HG03060 (cell line): ENCODE measurements at regions not wholly inside any gene's neighbourhood (a gene's known extent, or its start where the extent isn't known, plus 50 kb on each side); places are given as distances from the start of the nearest gene placed in this dataset.
"Not testable (repeated sequence)": the region's sequence is repeated elsewhere in the genome, so short reads cannot be mapped to it uniquely, and the experiment has no call there.

Experiments
- ATAC-seq: cut with Tn5 transposase; IDR thresholded peaks from one replicate; pipeline ENCODE4 v1.9.1; 2021; ENCODE audit warnings: low read depth, moderate number of reproducible peaks; ENCODE audit not compliant: unreplicated experiment

DNA sequence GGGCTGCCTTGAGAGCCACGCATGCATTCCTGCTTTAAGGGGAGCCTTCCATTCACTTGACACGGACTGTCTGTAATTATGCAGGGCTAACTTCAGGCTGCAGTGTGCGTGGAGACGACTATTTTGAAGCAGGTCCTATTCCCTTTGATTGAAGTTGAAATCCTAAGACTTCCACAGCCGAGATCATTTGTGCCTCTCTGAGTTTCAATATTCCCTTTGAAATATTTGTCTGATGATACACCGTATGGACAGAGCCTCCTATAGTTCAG is 585.2 kb downstream of the TTLL7 start:
- ATAC-seq, result not testable (repeated sequence)

DNA sequence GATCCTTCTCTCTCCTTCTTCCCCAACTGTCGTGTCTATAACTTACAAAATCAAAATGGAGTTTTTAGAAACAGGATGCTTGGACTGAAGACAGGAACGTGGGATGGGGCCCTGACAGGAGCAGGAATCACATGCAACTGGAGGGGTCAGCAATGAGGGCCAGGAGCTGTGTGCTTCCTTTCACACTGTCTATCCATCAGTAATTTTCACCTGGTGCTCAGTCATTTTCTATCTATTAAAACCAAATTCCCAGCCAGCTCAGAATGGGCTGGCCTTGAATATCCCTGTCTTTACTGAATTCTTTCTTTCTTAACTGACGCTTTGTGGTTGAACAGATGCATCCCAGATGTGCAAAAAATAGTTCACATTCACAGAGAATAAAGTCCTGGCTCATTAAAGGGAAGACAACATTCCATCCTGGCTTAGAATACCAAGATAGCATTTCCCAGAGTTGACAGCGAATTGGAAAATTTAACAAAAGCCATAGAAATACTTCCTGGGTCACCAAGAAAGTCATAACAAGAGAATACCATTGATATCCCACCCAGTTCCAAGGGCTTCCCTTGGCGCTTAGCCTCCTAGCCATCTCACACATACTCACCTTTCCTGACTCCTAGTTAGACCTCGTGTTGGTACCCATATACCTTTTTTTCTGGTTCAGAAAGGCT is 588.1 kb downstream of the TTLL7 start:
- ATAC-seq, result not testable (repeated sequence)

DNA sequence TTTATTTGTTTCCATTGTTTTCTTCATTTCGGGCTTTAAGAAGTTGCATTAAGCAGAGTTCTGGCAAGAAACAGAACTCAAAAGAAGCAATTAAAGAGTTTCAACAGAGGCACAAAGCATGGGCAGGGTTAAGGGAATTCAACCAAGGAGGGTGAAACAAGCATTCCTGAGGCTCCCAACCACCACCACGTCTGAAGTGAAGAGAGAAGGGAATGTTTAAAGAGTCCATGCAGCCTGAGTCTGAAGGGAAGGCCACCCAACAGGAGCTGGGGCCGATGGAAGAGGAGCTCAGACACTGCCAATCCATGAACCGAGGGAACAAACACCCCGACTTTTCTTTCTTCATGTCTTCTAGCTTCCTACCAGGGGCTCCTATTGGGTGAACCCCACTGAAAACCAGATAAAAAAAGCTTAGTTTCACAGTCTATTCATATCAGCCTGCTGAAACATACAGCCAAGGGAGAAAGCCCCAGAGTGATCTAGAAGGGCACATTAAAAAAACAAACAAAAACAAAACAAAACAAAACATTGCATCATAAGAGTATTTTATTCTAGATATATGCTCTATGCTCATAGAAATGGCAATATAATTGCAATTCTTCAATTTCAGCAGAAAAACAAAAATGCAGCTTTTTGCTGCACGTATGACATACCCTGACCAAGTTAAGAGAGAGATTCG is 592.1 kb downstream of the TTLL7 start:
- ATAC-seq, result not testable (repeated sequence)

DNA sequence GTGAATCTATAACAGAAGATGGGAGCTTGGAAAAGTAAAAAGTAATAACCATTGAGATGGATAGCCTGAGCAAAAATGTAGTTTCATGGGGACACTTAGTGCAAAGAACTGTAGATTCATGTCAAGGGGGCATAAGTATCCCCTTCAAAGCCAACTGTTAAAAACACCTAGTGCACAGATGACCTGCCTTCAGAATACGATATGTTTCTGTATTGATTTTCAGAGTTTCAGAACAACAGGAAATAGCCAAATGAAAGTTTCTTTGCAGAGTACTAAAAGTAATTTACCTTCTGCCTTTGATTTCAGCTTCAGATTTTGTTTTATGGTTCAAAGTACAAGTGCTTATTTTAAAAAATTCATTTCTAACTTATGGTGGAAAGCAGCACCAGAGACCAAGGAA is 593.1 kb downstream of the TTLL7 start:
- not testable (repeated sequence) for ATAC-seq

DNA sequence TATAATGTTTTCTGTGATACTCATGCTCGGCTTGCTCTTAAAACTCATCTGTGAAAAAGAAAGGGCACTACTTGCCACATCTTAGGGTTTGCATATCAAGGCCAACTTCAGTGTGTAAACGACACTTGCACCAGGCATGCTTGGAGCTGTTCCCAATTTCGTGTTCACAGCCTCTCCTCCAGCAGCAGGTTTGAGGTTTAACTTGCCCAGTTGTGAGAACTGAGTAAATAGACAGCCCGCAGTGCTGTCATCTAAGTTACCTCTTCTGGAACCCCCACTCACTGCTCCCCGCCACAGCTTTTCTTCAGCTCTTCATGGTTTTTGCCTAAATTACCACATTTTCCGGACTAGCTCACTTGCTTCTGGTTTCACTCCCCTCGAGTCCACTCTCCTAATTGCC is 595.4 kb downstream of the TTLL7 start:
- not testable (repeated sequence) for ATAC-seq

DNA sequence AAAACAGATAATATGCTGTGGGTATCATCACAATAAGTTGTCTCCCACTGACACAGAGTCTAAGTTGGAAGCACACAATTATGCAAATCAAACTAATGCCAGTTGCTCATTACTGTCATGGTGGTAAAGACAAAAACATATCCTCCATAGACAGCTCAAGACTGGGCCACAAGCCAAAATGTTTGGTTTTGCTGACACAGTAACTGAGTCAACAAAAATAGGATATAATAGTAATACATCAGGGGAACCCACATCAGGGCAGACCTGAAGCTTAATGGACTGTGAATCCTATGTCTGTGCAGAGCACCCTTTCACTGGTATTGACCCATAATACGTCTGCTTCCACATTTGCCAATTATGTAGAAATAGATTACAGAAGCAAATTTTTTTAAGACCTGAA is 597.8 kb downstream of the TTLL7 start:
- ATAC-seq, result not testable (repeated sequence)

DNA sequence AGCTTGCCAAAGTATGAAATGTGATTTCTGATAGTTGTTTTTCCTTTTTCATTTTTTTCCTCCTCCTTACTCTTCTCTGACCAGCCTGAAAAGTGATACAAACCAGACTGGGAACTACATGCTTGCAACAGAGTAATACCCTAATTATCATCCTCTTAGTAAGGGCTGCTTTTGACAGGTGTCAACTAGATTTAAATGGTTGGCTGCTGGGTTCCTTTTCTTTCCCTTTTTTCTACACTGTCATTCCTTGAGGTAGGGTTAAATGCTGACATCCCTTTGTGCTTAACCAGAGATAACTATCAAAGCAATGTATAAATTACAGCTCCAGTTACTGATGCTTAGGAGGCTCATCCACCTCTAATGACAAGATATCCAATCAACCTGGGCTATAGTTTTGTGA is 598.8 kb downstream of the TTLL7 start:
- not testable (repeated sequence) for ATAC-seq

DNA sequence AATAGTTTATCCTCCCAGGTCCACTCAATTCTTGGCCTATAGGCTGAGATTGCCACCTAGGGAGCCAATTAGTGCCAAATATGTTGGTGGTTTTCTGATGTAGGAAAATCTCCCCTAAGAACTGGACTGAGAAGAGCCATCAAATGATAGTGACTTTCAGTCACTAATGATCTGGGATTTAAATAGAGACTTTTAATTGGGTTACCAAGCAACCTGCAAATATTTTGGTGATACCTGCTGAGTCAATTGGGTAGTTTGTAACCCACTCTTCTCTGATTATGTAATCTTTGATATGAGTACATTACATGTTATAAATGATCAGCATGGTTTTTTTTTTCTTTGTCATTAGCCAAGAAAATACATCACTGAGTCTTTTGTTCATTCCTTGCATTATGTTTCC is 600.8 kb downstream of the TTLL7 start:
- ATAC-seq, result not testable (repeated sequence)

DNA sequence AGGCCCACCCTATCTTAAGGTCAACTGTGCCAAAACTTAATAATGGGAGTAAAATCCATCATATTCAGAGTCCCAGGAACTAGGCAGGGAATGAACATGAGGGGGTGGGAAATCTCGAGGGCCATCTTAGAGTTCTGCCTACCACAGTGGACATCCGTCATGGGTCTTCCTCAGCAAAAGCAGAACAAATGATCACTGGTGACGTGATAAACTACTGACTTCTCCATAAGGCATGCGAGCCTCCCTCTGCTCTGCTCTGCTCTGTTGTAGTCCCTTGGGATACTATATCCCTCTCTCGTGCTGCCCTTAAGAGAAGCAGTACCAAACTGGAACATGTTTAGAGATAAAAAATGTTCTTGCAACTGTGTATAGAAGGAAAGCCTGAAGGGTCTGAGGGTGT is 603.8 kb downstream of the TTLL7 start:
- ATAC-seq, result not testable (repeated sequence)

DNA sequence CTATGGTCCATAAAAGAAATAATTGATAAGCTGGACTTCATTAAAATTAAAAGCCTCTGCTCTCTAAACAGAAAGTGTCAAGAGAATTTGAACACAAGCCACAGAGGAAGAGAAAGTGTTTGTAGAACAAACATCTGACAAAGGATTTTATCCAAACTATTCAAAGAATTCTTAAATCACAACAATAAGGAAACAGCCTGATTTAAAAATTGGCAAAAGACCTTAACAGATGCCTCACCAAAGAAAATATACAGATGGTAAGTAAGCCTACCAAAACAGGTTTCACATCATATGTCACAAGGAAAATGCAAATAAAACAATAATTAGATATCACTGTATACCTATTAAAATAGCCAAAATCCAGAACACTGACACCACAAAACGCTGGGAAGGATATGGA is 612.0 kb downstream of the TTLL7 start:
- ATAC-seq, result not testable (repeated sequence)

DNA sequence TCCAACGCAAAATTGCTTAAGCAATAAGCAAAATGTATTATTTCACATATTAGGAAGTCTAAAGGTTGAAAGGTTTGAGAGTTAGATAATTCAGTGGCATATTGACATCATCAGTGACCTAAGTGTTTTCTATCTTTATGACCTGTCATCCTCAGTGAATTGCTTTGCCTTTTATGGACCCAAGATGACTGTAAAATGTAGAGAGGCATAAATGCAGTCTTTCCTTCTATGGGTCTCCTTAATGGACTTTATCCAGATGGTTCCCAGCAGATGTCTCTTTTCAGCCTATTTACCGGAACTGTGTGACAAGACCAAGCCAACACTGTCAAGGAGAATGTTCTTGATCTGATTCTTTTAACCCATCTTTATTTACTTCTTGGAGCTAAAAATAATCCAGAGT is 615.8 kb downstream of the TTLL7 start:
- ATAC-seq, result not testable (repeated sequence)

DNA sequence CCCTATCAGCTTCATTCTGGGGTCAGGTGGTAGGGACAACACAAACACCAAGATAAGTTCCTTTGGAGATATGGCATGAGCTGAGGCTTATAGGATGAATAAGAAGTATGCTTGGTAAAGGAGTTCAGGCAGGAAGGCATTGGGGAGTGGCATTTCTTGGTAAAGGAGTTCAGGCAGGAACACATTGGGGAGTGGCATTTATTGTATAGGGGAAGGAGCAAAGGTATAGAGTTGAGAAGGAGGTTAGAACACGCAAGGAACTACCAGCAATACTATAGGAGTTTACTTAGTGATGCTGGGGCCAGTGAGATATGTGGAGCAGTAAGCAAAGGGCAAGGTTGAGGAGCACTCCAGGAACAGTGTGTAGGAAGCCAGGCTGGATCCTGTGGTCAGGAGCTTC is 625.9 kb downstream of the TTLL7 start:
- ATAC-seq, result not testable (repeated sequence)

DNA sequence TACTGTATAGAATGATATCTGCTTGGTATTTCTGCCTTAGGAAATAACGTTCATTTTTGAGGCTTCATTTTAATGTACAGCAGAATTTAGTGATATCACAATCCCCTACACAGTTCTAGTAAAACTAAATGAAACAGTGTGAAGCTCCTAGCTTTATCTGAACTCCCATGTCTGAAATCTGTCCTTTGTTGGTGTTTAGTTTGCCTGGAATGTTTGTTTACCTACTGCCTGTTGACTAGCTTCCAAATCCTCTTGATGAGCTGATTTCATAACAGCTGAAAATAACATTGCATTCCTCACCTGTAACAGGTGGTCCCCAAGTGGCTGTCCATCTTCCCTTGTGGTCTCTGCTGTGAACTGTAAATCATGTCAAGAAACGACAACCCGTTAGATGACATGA is 629.1 kb downstream of the TTLL7 start:
- ATAC-seq, result not testable (repeated sequence)

DNA sequence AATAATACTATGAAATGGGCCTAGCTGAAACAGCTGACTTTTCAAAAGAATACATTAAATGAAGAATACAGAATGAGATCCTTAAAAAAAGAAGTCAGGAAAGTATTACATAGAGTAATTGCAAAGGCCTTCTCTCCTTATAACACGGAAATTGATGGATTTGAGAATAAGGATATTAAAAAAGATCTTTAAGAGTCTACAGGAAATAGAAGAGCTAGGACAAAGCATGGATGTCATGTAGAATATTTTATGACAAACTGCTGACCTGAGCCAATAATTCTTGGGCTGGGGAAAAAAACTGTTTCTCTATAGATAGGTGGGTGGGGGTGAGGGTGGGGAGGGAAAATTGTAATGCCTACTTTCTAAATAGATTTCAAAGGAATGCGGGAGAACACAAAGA is 633.6 kb downstream of the TTLL7 start:
- not testable (repeated sequence) for ATAC-seq

DNA sequence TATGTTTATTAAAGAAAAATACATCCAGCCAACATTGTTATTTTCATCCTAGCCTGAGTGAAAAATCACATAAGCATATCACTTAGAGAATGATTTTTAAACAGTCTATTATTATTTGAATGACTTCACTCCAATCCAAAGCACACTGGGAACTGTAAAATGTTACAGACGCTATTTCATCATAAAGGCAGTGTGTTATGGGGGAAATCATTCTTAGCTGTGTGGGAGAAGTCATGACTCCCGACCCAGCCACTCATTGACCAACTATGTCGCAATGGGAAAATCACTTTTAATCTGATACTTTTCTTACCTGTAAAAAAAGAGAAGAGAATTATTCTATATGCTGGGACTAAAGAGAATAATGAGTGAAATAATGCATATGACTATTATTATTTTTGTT is 653.6 kb downstream of the TTLL7 start:
- ATAC-seq, result not testable (repeated sequence)

DNA sequence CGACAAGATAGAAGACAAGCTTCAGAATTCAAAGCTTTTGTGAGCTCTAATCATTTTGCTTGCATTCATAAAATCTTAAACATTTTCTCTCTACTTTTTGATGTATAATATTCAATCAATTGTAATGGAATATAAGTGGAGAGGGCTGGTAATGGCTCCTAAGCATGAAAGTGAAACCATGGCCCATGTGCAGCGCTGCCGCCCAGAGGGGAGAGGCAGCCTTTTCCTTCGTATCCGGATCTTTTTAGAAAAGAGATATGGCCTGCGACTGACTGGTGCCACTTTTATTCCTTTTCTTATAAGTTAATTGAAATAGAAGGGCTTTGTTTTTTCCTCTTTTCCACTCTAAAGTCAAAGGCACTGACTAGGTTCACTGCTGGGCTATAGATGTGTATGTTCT is 655.2 kb downstream of the TTLL7 start:
- ATAC-seq, result not testable (repeated sequence)

DNA sequence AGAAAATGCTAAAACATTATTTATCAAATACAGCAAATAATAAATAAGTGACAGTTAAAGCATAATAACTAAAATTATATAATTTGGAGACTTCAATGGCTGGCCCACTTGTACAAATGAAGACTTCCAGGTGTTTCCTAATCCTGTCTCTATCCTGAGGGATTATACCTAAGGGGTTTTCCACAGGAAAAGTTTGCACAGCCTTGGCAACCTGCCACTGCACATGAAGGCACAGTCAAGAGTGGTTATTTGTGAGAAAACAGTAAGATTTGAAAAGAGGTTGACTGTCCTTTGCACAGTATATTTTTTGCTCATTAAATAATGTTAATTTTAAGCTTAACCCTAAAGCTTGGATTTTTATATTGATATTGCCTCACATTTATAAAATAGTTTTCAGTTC is 655.9 kb downstream of the TTLL7 start:
- not testable (repeated sequence) for ATAC-seq

DNA sequence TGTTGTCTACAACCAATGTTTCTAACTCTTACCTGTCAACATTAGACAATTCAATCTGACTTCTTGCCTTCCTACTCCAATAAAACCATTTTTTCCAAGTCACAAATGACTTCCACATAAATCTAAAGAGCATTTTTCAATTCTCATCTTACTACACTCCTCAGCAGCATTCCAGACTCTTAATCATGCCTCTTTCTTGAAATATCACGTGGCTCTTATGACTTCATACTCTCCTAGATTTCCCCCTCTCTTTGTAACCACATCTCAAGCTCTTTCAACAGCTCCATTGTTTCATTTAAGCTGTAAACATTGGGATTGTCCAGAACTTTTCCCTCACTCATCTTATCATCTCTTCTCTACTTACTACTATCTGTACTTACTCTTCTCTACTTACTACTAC is 666.6 kb downstream of the TTLL7 start:
- ATAC-seq, result not testable (repeated sequence)

DNA sequence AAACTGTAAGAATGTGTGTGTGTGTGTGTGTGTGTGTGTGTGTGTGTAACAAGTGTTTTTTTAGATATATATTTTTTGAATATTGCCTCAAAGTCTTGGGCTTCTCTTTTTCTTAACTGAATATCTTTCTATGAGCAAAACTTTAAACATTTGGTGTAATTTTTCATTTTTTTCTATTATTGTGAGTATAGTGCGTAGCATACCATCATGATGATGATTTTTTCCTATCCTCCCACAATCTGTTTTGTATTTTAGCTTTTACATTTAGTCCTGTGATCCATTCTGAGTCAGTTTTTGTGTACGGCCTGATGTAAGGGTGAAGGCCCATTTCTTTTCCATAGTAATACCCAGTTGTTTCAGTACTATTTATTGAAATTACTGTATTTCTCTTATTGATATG is 680.6 kb downstream of the TTLL7 start:
- ATAC-seq, result no peak

DNA sequence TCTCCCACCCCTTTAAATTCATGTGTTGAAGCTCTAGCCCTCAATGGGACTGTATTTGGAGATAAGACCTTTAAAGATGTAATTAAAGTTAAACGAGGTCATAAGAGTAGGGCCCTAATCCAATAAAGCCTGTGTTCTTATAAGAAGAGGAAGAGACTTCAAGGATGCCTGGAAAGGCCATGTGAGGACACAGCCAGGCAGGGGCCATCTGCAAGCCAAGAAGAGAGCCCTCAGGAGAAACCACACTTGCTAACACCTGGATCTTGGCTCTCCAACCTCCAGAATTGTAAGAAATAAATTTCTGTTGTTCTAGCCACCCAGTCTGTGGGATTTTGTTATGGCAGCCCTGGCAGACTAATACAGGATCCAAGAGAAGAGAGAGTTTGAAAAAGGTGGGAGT is 683.5 kb downstream of the TTLL7 start:
- ATAC-seq, result not testable (repeated sequence)

DNA sequence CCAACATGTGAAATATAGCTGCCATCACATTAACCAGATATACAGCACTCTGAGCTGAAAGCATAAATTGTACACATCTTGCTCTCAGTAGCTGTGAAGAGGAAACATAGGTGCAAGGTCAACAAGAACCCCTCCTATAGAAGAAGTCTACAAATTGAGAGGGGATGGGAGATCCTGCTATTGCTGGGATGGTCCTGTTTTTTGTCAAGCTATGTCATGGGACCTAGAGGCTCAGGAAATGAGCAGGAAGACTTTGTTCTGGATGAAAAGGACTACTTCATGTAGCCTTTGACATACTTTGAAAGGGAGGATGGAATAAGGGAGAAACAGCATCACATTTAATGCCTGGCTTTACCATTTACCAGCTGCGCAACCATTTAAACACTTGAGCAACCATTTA is 688.8 kb downstream of the TTLL7 start:
- not testable (repeated sequence) for ATAC-seq

DNA sequence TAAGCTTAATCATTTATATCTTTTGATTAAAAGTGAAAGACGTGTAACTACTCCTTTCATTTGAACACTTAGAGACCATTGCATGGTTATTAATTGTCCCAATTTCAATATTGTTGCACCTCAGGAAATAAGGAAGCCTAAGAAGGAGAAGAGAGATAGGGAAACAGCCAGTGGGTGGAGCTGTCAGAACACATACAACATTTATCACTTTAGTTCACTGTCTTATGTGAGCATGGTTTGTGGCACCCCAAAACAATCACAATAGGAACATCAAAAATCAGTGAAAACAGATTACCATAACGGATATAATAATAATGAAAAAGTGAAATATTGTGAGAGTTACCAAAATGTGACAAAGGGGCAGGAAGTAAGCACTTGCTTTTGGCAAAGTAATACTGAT is 689.9 kb downstream of the TTLL7 start:
- ATAC-seq, result not testable (repeated sequence)
